ENCODE measurements at regions not wholly inside any gene's neighbourhood (a gene's known extent, or its start where the extent isn't known, plus 50 kb on each side); places are given as distances from the start of the nearest gene placed in this dataset.

DNA sequence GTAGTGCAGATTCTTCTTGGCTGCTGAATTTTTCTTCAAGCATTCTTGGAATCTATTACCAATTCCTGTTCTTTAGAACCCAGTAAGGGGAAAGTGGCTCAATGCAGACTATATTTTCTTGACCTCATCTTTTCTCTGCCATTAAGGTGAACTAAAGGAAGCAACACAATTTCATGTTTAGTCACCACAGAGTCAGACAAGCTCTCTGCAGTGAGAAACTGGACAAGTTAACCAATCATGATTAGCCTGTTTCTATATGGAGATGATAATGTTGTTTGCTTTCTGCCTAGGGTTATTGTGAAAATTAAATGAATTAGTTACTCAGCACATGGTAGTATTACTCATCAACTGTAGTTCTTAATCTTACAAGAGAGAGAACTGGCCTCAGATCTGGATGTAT, 1075.1 kb downstream of the AGBL1 start:
- Histone ChIP-seq H3K27ac (ENCODE audit: low read length) (no peak overlapping the region), H3K9me3 (ENCODE audit: control insufficient read depth, insufficient read depth, low read length) (no peaks in the 10 kb centered on the region), H3K4me3 (ENCODE audit: low read length) (no peak overlapping the region), H3K27me3 (ENCODE audit: control insufficient read depth, insufficient read depth, low read length) (no peaks in the 10 kb centered on the region), H3K36me3 (ENCODE audit: control insufficient read depth, insufficient read depth, low read length) (no peaks in the 10 kb centered on the region), H3K4me1 (ENCODE audit: control insufficient read depth, insufficient read depth, low read length) (no peaks in the 10 kb centered on the region)
- H3K4me3 Mint-ChIP-seq: no peak overlapping the region
- H3K36me3 Mint-ChIP-seq: no peaks in the 10 kb centered on the region
- H3K27ac Mint-ChIP-seq: no peak overlapping the region
- H3K4me1 Mint-ChIP-seq: no peaks in the 10 kb centered on the region
- intact Hi-C loops (cut with micrococcal nuclease): no loop called here
- DNase-seq: no peak
- no peaks in the 10 kb centered on the region for H3K27me3 Mint-ChIP-seq (ENCODE audit: low read depth in 2 of 2)
- no peak for ATAC-seq
- peaks cover 17 to 19% of the 10 kb centered on the region in 2 donors for H3K9me3 Mint-ChIP-seq
- TF ChIP-seq CTCF (IDR thresholded peaks at IDR 0.05): no peak

DNA sequence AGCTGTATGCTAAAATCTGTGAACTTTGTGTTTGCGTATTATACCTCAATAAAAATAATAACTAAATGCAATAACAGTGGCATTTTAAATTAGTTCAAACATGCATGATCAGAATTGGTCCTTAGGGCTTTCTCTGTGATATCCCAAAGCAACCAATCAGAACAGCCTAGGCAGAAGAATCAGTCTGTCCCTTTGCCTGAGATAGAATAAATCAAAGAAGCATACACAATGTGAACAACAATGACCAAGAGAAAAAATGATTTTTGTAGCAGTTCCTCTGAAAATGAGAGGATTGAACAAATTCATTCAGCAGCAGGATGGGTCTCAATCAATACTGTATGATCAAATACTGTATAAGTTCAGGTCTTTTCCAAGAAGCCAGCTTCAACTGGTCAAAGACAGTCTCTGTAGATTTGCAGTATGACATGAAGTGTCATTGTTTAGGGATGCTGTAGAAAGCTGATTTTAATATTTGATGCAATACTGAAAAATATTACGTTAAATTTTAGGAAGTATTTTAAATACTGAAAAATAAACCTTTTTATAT, 1071.6 kb downstream of the AGBL1 start:
- no peaks in the 10 kb centered on the region for H3K4me1 Mint-ChIP-seq
- DNase-seq: no peak
- no peak for TF ChIP-seq CTCF (IDR thresholded peaks at IDR 0.05)
- no peaks in the 10 kb centered on the region for H3K27me3 Mint-ChIP-seq (ENCODE audit: low read depth in 2 of 2)
- no peak overlapping the region for H3K27ac ChIP-seq (ENCODE audit: low read length)
- peaks cover 8 to 12% of the 10 kb centered on the region in 2 donors for H3K9me3 Mint-ChIP-seq
- no peaks in the 10 kb centered on the region for H3K4me1 ChIP-seq (ENCODE audit: control insufficient read depth, insufficient read depth, low read length)
- no peak overlapping the region for H3K4me3 Mint-ChIP-seq
- H3K4me3 ChIP-seq (ENCODE audit: low read length): no peak overlapping the region
- intact Hi-C loops (cut with micrococcal nuclease): no loop called here
- H3K27me3 ChIP-seq (ENCODE audit: control insufficient read depth, insufficient read depth, low read length): no peaks in the 10 kb centered on the region
- no peaks in the 10 kb centered on the region for H3K36me3 ChIP-seq (ENCODE audit: control insufficient read depth, insufficient read depth, low read length)
- H3K36me3 Mint-ChIP-seq: no peaks in the 10 kb centered on the region
- WGBS (ENCODE audit: insufficient coverage): 80% methylated on average over 1 of the region's 2 CpGs
- H3K9me3 ChIP-seq (ENCODE audit: control insufficient read depth, insufficient read depth, low read length): no peaks in the 10 kb centered on the region
- no peak for ATAC-seq
- no peak overlapping the region for H3K27ac Mint-ChIP-seq

- H3K27me3 Mint-ChIP-seq (ENCODE audit: low read depth in 2 of 2): no peaks in the 10 kb centered on the region
- no peaks in the 10 kb centered on the region for H3K9me3 ChIP-seq (ENCODE audit: control insufficient read depth, insufficient read depth, low read length)
- no peak for ATAC-seq
- intact Hi-C loops (cut with micrococcal nuclease): no loop called here
- no peaks in the 10 kb centered on the region for H3K27me3 ChIP-seq (ENCODE audit: control insufficient read depth, insufficient read depth, low read length)
- 84% methylated on average over 2 of the region's 2 CpGs for WGBS (ENCODE audit: insufficient coverage)
- peaks cover 3 to 6% of the 10 kb centered on the region in 2 donors for H3K9me3 Mint-ChIP-seq
- no peaks in the 10 kb centered on the region for H3K4me1 ChIP-seq (ENCODE audit: control insufficient read depth, insufficient read depth, low read length)
- H3K4me3 ChIP-seq (ENCODE audit: low read length): no peak overlapping the region
- no peaks in the 10 kb centered on the region for H3K36me3 ChIP-seq (ENCODE audit: control insufficient read depth, insufficient read depth, low read length)
- no peaks in the 10 kb centered on the region for H3K4me1 Mint-ChIP-seq
- H3K36me3 Mint-ChIP-seq: no peaks in the 10 kb centered on the region
- no peak overlapping the region for H3K27ac Mint-ChIP-seq
- H3K4me3 Mint-ChIP-seq: no peak overlapping the region
- no peak for DNase-seq
- TF ChIP-seq CTCF (IDR thresholded peaks at IDR 0.05): no peak
- H3K27ac ChIP-seq (ENCODE audit: low read length): no peak overlapping the region
Observed at GRCh38 chr15:87145696-87146095, 1066.0 kb downstream of the AGBL1 start.

DNA sequence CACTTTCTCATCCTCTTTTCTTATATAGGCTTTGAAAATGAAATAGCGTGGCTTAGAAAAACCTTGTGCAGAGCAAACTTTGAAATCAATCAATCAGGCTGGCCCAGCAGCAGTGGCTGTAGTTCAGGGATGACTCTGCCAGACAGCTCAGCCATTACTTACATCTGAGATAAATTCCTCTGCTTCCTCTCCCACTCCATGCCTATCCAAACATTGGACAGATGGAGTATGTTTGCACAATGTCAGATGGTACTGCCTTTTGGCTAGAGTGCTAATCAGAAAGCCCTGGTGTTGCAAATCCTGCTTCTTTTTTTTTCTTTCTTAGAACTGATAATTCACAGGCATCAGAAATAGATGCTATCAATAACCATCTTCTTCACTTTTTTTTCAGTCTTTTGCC, 1065.1 kb downstream of the AGBL1 start:
- 87% methylated on average over 1 of the region's 1 CpG for WGBS (ENCODE audit: insufficient coverage)
- H3K27me3 Mint-ChIP-seq (ENCODE audit: low read depth in 2 of 2): no peaks in the 10 kb centered on the region
- no peaks in the 10 kb centered on the region for H3K36me3 Mint-ChIP-seq

More for the DNA sequence above, 1065.1 kb downstream of the AGBL1 start:
- intact Hi-C loops (cut with micrococcal nuclease): no loop called here
- H3K4me3 Mint-ChIP-seq: no peak overlapping the region
- no peak for DNase-seq
- no peak overlapping the region for H3K27ac Mint-ChIP-seq
- Histone ChIP-seq H3K36me3 (ENCODE audit: control insufficient read depth, insufficient read depth, low read length) (no peaks in the 10 kb centered on the region), H3K4me3 (ENCODE audit: low read length) (no peak overlapping the region), H3K27ac (ENCODE audit: low read length) (no peak overlapping the region), H3K9me3 (ENCODE audit: control insufficient read depth, insufficient read depth, low read length) (no peaks in the 10 kb centered on the region), H3K4me1 (ENCODE audit: control insufficient read depth, insufficient read depth, low read length) (no peaks in the 10 kb centered on the region), H3K27me3 (ENCODE audit: control insufficient read depth, insufficient read depth, low read length) (no peaks in the 10 kb centered on the region)
- H3K9me3 Mint-ChIP-seq: peaks cover 3 to 6% of the 10 kb centered on the region in 2 donors
- no peak for ATAC-seq
- no peak for TF ChIP-seq CTCF (IDR thresholded peaks at IDR 0.05)
- no peaks in the 10 kb centered on the region for H3K4me1 Mint-ChIP-seq

Data from natural killer cell (primary cell).